Activated CD4-positive, alpha-beta T cell treated with anti-CD3 and anti-CD28 coated beads for 36 hours (primary cell): ENCODE measurements at regions not wholly inside any gene's neighbourhood (a gene's known extent, or its start where the extent isn't known, plus 50 kb on each side); places are given as distances from the start of the nearest gene placed in this dataset.

Source experiments
- ATAC-seq: fragments of 200-7000 bp; cut with Tn5 transposase; one replicate; pipeline ENCODE4 v1.10.0; 2021; ENCODE audit warnings: mild to moderate bottlenecking, moderate library complexity
- CTCF ChIA-PET: fragments of 350-600 bp; sonication (Branson Sonifier 250); formaldehyde crosslinking; loops from one replicate; lab custom pipeline; 2021; ENCODE audit warnings: antibody characterized with exemption; lab: Charles Lee
- POLR2A ChIA-PET: fragments of 350-600 bp; sonication (Branson Sonifier 250); formaldehyde crosslinking; loops from one replicate; lab custom pipeline; 2021; ENCODE audit warnings: antibody characterized with exemption, inconsistent platforms; lab: Charles Lee
- DNase-seq: peaks from one replicate; pipeline ENCODE4 v3.0.0-alpha.2; 2020
- H3K27ac Mint-ChIP-seq: one replicate; pipeline ENCODE4 v1.8.0; 2021; ENCODE audit warnings: mixed read lengths
- H3K27me3 Mint-ChIP-seq: one replicate; pipeline ENCODE4 v1.8.0; 2021; ENCODE audit warnings: mixed read lengths
- H3K36me3 Mint-ChIP-seq: one replicate; pipeline ENCODE4 v1.8.0; 2021; ENCODE audit warnings: low read depth, mixed read lengths
- H3K4me1 Mint-ChIP-seq: one replicate; pipeline ENCODE4 v1.8.0; 2021; ENCODE audit warnings: mixed read lengths
- H3K4me3 Mint-ChIP-seq: one replicate; pipeline ENCODE4 v1.8.0; 2021; ENCODE audit warnings: mild to moderate bottlenecking, moderate library complexity, mixed read lengths
- H3K9me3 Mint-ChIP-seq: one replicate; pipeline ENCODE4 v1.8.0; 2021; ENCODE audit warnings: low read depth, mixed read lengths
- intact Hi-C, 2 experiments: fragments of 100-400 bp; cut with DNase I in 1 of 2; cut with micrococcal nuclease in 1 of 2; formaldehyde crosslinking; loops; one replicate each; pipeline versions ENCODE4 v1.14.2 to v1.15.1; 2022 to 2024; cut with DNase I, micrococcal nuclease

- H3K27me3 Mint-ChIP-seq, result no peaks in the 10 kb centered on the region
- H3K36me3 Mint-ChIP-seq, result no peaks in the 10 kb centered on the region
- intact Hi-C loops, result no loop called here
- POLR2A ChIA-PET, result no interaction called here
- H3K9me3 Mint-ChIP-seq, result no peaks in the 10 kb centered on the region
- peak overlapping the region; percentile 39 for H3K4me3 Mint-ChIP-seq
- no peaks in the 10 kb centered on the region for H3K4me1 Mint-ChIP-seq
- DNase-seq (peak; percentile 10), ATAC-seq (peak; percentile 36)
- H3K27ac Mint-ChIP-seq, result no peak overlapping the region
- CTCF ChIA-PET, result no interaction called here
Measured at GRCh38 chr21:23887725-23888306, 1719.5 kb downstream of the MRPL39 start.

- Mint-ChIP-seq H3K4me1 (no peaks in the 10 kb centered on the region), H3K27me3 (no peaks in the 10 kb centered on the region), H3K36me3 (no peaks in the 10 kb centered on the region), H3K27ac (no peak overlapping the region), H3K9me3 (no peaks in the 10 kb centered on the region), H3K4me3 (peak overlapping the region; percentile 39)
- CTCF ChIA-PET, result interaction anchor here (0.6 kb wide), 1 partner anchor 121 kb away, joined by 3 read pairs; no protein-coding TSS in a partner anchor
- intact Hi-C loops, result no loop called here
- DNase-seq (no peak), ATAC-seq (no peak)
- POLR2A ChIA-PET, result no interaction called here
Measured at GRCh38 chr21:23886828-23887724, 1720.2 kb downstream of the MRPL39 start.

DNA sequence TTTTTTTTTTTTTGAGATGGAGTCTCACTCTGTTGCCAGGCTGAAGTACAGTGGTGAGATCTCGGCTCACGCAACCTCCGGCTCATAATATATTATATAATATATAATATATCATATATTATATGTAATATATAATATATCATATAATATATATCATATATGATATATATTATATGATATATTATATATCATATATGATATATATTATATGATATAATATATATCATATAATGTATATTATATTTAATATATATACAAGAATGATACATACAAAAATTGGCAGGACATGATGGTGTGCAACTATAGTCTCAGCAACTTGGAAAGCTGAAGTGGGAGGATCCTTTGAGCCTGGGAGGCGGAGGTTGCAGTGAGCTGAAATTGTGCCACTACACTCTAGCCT lies 1725.5 kb downstream of the MRPL39 start:
- CTCF ChIA-PET, result interaction anchor here (1.5 kb wide), 1 partner anchor 10 kb away, joined by 5 read pairs; no protein-coding TSS in a partner anchor
- H3K4me3 Mint-ChIP-seq, result no peak overlapping the region
- no peak for DNase-seq
- H3K27me3 Mint-ChIP-seq, result no peaks in the 10 kb centered on the region
- H3K9me3 Mint-ChIP-seq, result no peaks in the 10 kb centered on the region
- H3K27ac Mint-ChIP-seq, result no peak overlapping the region
- H3K36me3 Mint-ChIP-seq, result no peaks in the 10 kb centered on the region
- intact Hi-C loops, result no loop called here
- no peak for ATAC-seq
- H3K4me1 Mint-ChIP-seq, result no peaks in the 10 kb centered on the region
- POLR2A ChIA-PET, result no interaction called here

DNA sequence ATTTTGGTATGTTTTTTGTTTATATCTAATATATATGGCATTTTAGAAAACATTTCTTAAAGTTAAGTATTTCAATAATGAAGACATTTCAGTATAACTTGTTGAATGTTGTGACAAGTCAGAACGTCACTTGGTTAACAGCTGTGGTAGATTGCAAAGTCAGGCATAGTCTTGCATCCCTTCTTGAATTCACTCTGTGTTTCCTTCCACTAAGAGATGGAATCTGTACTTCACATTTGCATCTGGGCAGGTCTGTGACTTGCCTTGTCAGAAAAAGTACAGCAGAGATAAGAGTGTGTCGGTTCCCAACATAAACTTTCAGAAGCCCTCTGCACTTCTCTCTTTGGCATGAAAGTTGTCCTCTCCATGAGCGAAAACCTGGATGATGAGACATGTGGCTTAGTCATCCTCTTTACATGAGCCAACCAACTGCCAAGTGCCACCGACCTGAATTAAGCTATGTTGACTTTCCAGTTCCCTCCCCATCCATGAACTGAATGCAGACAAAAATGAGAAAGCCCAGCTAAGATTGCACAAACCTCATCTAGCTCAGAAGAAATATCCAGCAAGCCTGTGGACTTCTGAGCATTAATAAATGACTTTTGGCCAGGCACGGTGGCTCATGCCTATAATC lies 1730.2 kb downstream of the MRPL39 start:
- Mint-ChIP-seq H3K36me3 (no peaks in the 10 kb centered on the region), H3K27me3 (no peaks in the 10 kb centered on the region), H3K4me3 (no peak overlapping the region), H3K27ac (no peak overlapping the region), H3K9me3 (no peaks in the 10 kb centered on the region), H3K4me1 (no peaks in the 10 kb centered on the region)
- POLR2A ChIA-PET, result no interaction called here
- DNase-seq (no peak), ATAC-seq (no peak)
- CTCF ChIA-PET, result interaction anchor here (1.3 kb wide), 1 partner anchor 67 kb away, joined by 3 read pairs; no protein-coding TSS in a partner anchor
- intact Hi-C loops, result no loop called here

DNA sequence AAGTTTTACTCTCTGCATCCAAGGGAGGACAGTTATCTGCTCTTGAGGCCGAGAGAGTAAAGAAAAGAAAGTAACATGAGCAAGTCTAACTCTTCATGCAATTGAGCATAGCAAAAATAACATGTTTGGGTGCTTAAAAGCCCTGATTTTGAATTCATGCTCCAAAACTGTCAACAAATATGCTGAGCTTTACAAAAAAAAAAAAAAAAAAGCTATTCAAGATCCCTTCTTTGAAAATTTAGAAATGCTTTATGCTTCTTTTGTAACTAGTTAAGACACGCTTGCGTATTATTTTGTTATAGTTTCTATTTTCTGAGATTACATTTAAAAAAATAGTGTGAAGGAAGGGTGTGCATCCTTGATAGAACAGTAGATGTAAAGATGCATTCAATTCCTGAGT lies 1733.0 kb downstream of the MRPL39 start:
- H3K9me3 Mint-ChIP-seq, result peaks cover 3% of the 10 kb centered on the region
- ATAC-seq (no peak), DNase-seq (no peak)
- POLR2A ChIA-PET, result no interaction called here
- no peak overlapping the region for H3K4me3 Mint-ChIP-seq
- CTCF ChIA-PET, result no interaction called here
- H3K36me3 Mint-ChIP-seq, result no peaks in the 10 kb centered on the region
- H3K27me3 Mint-ChIP-seq, result no peaks in the 10 kb centered on the region
- intact Hi-C loops, result no loop called here
- H3K4me1 Mint-ChIP-seq, result no peaks in the 10 kb centered on the region
- H3K27ac Mint-ChIP-seq, result no peak overlapping the region

DNA sequence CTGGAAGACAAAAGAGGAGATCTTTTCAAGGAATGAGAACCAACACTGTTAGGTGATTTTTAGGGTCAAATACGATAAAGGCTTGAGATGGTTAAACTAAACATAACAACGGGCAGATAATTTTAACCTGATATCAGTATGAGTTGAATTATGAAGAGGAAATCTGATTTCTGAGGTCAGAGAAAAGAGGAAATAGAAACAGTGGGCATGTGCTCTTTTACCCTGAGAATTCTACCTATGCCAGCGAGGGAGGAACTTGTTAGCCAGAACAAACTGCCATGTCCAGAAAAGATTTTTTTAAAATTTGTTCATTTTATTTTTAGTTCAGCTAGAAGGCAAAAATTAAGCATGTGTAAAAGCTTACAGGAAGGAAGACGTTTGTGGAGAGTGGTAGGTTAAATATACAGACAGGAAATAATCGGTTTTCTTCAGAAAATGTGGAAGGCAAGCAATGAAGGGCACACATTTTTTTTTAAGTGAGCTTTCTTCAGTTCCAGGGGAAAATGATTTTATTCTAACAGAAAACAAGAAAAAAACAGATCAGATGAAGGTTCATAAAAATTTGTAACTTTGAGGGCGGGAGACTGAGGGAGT lies 1745.3 kb downstream of the MRPL39 start:
- ChIA-PET CTCF (interaction anchor here (0.6 kb wide), 1 partner anchor 8 kb away, joined by 4 read pairs; no protein-coding TSS in a partner anchor), POLR2A (no interaction called here)
- DNase-seq (no peak), ATAC-seq (no peak)
- intact Hi-C loops, result no loop called here
- Mint-ChIP-seq H3K27ac (no peak overlapping the region), H3K4me1 (peaks cover 13% of the 10 kb centered on the region), H3K36me3 (no peaks in the 10 kb centered on the region), H3K9me3 (no peaks in the 10 kb centered on the region), H3K4me3 (no peak overlapping the region), H3K27me3 (no peaks in the 10 kb centered on the region)

DNA sequence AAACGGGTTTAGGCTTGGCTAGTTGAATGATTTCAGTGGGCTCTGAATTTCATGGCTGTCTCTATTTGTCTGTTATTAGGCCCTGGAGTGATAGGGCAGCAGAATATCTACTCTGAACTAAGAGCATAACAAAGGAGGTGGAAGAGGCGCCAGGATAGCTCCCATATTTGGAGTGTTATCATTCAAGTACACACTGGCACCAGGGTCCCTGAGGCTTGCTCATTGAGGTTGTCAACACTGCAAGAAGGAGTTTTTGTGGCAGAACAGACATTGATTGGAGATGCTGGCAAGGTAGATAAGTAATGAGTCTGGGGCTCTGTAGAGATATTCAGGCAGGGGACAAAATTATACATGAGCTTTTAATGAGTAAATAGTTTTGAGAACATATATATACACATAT lies 1748.4 kb downstream of the MRPL39 start:
- ChIA-PET POLR2A (no interaction called here), CTCF (no interaction called here)
- ATAC-seq, result no peak
- Mint-ChIP-seq H3K27ac (no peak overlapping the region), H3K27me3 (no peaks in the 10 kb centered on the region), H3K9me3 (no peaks in the 10 kb centered on the region), H3K4me3 (no peak overlapping the region), H3K36me3 (no peaks in the 10 kb centered on the region), H3K4me1 (peaks cover 13% of the 10 kb centered on the region)
- intact Hi-C loops, result loop anchor here (10.0 kb wide), 2 partner anchors 656 to 1526 kb away; no protein-coding TSS in a partner anchor
- DNase-seq, result no peak

DNA sequence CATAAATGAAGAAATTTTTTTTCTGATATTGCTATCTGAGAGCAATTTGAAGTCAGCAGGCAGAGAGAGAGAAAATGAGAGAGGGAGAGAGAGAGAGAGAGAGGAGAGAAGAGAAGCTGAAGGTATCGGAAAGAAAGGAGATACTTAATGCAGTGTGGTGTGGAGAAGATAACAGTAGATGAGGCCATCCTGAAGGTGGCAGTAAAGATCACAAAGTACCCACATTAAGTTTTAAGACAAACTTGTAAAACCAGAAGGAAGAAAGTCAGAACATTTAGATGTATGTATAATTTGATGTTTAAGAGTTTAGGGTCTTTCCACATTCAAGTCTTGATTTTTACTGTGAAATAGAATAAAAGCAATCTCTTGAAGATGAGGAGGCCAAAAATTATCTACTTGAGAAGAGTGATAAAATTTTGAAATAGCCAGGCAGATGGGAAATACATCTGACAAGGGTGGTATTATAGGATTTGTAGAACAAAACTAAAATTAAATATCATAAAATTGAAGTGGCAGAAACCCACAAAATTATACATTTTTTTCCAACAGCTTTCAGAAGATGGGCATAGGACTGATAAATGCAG lies 1753.4 kb downstream of the MRPL39 start:
- H3K27me3 Mint-ChIP-seq, result no peaks in the 10 kb centered on the region
- ATAC-seq, result peak; percentile 61
- DNase-seq, result no peak
- H3K9me3 Mint-ChIP-seq, result no peaks in the 10 kb centered on the region
- no peaks in the 10 kb centered on the region for H3K36me3 Mint-ChIP-seq
- intact Hi-C loops, result loop anchor here (1.0 to 10.0 kb wide), 4 partner anchors 114 to 1531 kb away; no protein-coding TSS in a partner anchor
- H3K4me3 Mint-ChIP-seq, result no peak overlapping the region
- H3K4me1 Mint-ChIP-seq, result peaks cover 2% of the 10 kb centered on the region
- no peak overlapping the region for H3K27ac Mint-ChIP-seq
- CTCF ChIA-PET, result interaction anchor here (0.7 to 2.0 kb wide), 5 partner anchors 115 to 139 kb away, joined by 3 to 6 read pairs (median 3); no protein-coding TSS in a partner anchor
- POLR2A ChIA-PET, result no interaction called here

DNA sequence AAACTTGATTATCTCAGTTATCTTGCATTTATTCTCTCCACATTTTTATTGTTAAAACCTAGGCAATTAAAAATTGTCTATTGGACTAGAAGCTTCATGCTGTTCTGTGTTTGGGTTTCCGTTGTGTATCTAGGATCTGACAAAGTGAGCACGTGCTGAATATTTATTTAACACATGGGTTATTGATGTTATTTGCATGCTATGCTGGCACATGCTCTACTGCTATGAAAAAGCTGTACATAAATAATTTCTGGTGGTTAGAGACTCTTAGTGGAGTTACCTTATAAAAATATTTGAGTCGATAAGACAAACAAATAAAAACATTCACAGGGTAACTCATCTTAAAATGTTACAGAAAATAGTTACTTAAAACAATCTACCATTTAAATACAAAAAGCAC lies 1769.7 kb downstream of the MRPL39 start:
- Mint-ChIP-seq H3K4me1 (no peaks in the 10 kb centered on the region), H3K27ac (no peak overlapping the region), H3K4me3 (no peak overlapping the region), H3K27me3 (no peaks in the 10 kb centered on the region), H3K36me3 (no peaks in the 10 kb centered on the region), H3K9me3 (peaks cover 12% of the 10 kb centered on the region)
- intact Hi-C loops, result no loop called here
- POLR2A ChIA-PET, result no interaction called here
- CTCF ChIA-PET, result no interaction called here
- ATAC-seq (no peak), DNase-seq (no peak)

DNA sequence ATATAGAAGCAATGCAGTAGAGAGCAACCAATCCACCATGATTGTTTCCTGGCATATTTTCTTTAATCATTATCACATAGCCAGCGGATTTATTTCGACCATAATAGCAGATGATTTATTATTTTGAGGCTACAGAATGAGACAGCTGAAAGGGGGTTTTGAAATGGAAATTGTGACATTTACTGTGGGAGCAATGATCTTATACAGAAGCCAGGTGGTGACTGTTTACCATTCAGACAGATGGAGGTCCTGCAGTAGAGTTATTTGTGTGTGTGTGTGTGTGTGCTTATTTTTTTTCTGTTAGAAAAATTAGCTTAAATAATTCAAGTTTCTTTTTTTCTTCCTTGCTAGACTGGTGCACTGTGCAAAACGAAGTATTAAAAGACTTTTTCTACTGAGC lies 1784.5 kb downstream of the MRPL39 start:
- Mint-ChIP-seq H3K4me1 (no peaks in the 10 kb centered on the region), H3K9me3 (peaks cover 3% of the 10 kb centered on the region), H3K27ac (no peak overlapping the region), H3K36me3 (no peaks in the 10 kb centered on the region), H3K27me3 (no peaks in the 10 kb centered on the region), H3K4me3 (no peak overlapping the region)
- intact Hi-C loops, result no loop called here
- no peak for DNase-seq
- POLR2A ChIA-PET, result no interaction called here
- no peak for ATAC-seq
- CTCF ChIA-PET, result no interaction called here

DNA sequence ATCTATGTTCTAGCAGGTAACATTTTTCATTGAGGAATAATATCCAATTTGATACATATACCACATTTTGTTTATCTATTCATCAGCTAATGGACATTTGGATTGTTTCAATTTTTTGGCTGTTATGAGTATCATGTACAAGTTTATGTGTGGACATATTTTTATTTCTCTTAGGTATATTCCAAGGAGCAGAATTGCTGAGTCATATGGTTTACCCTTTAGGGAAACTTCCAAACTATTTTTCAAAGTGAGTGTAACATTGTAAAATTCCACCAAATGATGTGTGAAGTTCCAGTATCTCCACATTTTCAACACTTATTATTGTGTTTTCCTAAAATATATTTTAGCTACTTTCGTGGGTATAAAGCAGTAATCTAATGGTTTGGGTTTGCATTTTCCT lies 1789.9 kb downstream of the MRPL39 start:
- H3K4me3 Mint-ChIP-seq, result no peak overlapping the region
- no peak for DNase-seq

More for the DNA sequence above, 1789.9 kb downstream of the MRPL39 start:
- Mint-ChIP-seq H3K27me3 (no peaks in the 10 kb centered on the region), H3K36me3 (no peaks in the 10 kb centered on the region), H3K27ac (no peak overlapping the region), H3K9me3 (peaks cover 3% of the 10 kb centered on the region), H3K4me1 (no peaks in the 10 kb centered on the region)
- POLR2A ChIA-PET, result no interaction called here
- intact Hi-C loops, result no loop called here
- CTCF ChIA-PET, result no interaction called here
- ATAC-seq, result no peak
